K562 (cell line): ENCODE measurements at regions not wholly inside any gene's neighbourhood (a gene's known extent, or its start where the extent isn't known, plus 50 kb on each side); places are given as distances from the start of the nearest gene placed in this dataset.

Source experiments
- ARNT ChIP-seq, 2 experiments: fragments of 450-650 bp; IDR thresholded peaks; 2 replicates each; pipeline ENCODE4 v1.6.1; 2016; ENCODE audit warnings: mild to moderate bottlenecking in 1 of 2
- GABPB1 ChIP-seq: sonication (generic); formaldehyde crosslinking; IDR thresholded peaks from 2 replicates; pipeline ENCODE4 v1.8.0; 2022; ENCODE audit warnings: mild to moderate bottlenecking, missing genetic modification reagents
- HMGN3 ChIP-seq: IDR thresholded peaks from 2 replicates; pipeline ENCODE4 v1.6.1; 2011; ENCODE audit warnings: borderline replicate concordance, low read depth, mild to moderate bottlenecking, mixed read lengths, low read length; ENCODE audit not compliant: insufficient read length; ENCODE audit errors: extremely low read depth
- HNRNPLL ChIP-seq: fragments of 200-400 bp; formaldehyde crosslinking; IDR thresholded peaks from 2 replicates; pipeline ENCODE4 v1.6.1; 2017; ENCODE audit warnings: low read length, low read depth, mild to moderate bottlenecking; ENCODE audit not compliant: poor library complexity, severe bottlenecking
- PHB ChIP-seq: fragments of 250-450 bp; sonication (Bioruptor Pico); IDR thresholded peaks from 2 replicates; pipeline ENCODE4 v1.5.0; 2021
- TEAD1 ChIP-seq, 2 experiments: fragments of 450-650 bp in 1 of 2; sonication (generic) in 1 of 2; formaldehyde crosslinking; IDR thresholded peaks; 2 replicates each; pipeline versions ENCODE4 v1.4.0 to v1.8.0; 2020 to 2022; ENCODE audit warnings: mild to moderate bottlenecking in 2 of 2, missing genetic modification reagents in 1 of 2
- ZNF165 ChIP-seq: fragments of 250-450 bp; sonication (Bioruptor Pico); IDR thresholded peaks from 2 replicates; pipeline ENCODE4 v1.4.0; 2020; ENCODE audit warnings: borderline replicate concordance
- ZNF197 ChIP-seq: fragments of 200-800 bp; sonication (Bioruptor generic); IDR thresholded peaks from 2 replicates; pipeline ENCODE4 v1.6.1; 2016; ENCODE audit warnings: low read depth, missing genetic modification characterization, missing compliant biosample characterization
- ZNF212 ChIP-seq: fragments of 450-650 bp; formaldehyde crosslinking; IDR thresholded peaks from 2 replicates; pipeline ENCODE4 v1.4.0; 2020; ENCODE audit warnings: mild to moderate bottlenecking
- TF ChIP-seq, protein P1 (sequence below), 2 experiments: fragments of 450-650 bp in 1 of 2; sonication (generic) in 1 of 2; formaldehyde crosslinking in 1 of 2; IDR thresholded peaks; 2 replicates each; pipeline versions ENCODE4 v1.7.1 to v1.9.0; 2016 to 2022; ENCODE audit warnings: inconsistent platforms in 1 of 2, mild to moderate bottlenecking in 1 of 2, missing genetic modification reagents in 1 of 2
- TF ChIP-seq, protein P2 (sequence below): fragments of 450-650 bp; formaldehyde crosslinking; IDR thresholded peaks from 2 replicates; pipeline ENCODE4 v1.4.0; 2020; ENCODE audit warnings: mild to moderate bottlenecking, moderate library complexity
- TF ChIP-seq, protein P3 (sequence below), 2 experiments: fragments of 150-350 bp in 1 of 2; IDR thresholded peaks; 2 replicates each; pipeline ENCODE4 v1.6.1; 2012 to 2016; ENCODE audit warnings: low read depth in 2 of 2, low read length in 2 of 2, mild to moderate bottlenecking in 1 of 2, moderate library complexity in 1 of 2

DNA sequence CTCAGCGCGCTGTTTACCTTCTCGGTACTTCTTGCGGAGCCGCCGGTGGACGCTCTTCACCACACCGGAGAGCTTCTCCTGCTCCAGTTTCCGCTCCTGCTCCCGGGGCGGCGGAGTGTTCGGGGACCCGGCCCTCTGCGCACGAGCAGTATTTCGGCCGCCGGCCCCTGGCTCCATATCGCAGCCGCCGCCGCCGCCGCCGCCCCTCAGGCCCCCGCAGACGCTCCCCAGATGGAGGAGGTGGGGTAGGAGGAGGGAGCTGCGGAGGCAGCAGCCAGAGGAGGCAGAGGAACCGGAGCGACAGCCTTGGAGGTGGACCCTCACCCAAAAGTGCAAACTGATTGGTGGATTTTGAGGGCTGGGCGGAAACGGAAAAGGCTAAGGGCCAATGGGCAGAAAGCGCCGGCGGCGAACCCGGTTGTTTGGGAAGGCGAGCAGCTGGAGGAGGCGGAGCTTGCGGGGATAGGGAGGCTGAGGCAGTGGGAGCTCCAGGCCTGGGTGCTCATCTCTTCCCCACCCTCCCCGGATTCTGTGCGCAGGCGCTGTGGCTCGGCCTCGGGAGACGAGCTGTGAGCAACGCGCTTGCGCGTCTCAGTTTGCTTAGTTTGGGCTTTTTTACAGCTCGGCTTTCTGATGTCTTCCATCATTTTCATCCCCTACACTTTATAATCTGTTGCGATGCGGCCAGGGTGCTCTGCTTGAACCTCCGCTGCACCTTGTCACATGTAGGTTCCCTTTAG lies 146.9 kb downstream of the GPR85 start (continued):
- TF ChIP-seq GABPB1: peak; percentile 82
- peak; percentile 24 for TF ChIP-seq HMGN3
- TF ChIP-seq ZNF165 (CRISPR knock-in tag): 0 out of 2 replicates have a peak, but pooled peaks have one; percentile 37
- peak; percentile 87; the same call in 1 of the 2 replicates for TF ChIP-seq PHB (CRISPR knock-in tag)
- TF ChIP-seq ZNF197: no peak
- TF ChIP-seq, protein P1, sequence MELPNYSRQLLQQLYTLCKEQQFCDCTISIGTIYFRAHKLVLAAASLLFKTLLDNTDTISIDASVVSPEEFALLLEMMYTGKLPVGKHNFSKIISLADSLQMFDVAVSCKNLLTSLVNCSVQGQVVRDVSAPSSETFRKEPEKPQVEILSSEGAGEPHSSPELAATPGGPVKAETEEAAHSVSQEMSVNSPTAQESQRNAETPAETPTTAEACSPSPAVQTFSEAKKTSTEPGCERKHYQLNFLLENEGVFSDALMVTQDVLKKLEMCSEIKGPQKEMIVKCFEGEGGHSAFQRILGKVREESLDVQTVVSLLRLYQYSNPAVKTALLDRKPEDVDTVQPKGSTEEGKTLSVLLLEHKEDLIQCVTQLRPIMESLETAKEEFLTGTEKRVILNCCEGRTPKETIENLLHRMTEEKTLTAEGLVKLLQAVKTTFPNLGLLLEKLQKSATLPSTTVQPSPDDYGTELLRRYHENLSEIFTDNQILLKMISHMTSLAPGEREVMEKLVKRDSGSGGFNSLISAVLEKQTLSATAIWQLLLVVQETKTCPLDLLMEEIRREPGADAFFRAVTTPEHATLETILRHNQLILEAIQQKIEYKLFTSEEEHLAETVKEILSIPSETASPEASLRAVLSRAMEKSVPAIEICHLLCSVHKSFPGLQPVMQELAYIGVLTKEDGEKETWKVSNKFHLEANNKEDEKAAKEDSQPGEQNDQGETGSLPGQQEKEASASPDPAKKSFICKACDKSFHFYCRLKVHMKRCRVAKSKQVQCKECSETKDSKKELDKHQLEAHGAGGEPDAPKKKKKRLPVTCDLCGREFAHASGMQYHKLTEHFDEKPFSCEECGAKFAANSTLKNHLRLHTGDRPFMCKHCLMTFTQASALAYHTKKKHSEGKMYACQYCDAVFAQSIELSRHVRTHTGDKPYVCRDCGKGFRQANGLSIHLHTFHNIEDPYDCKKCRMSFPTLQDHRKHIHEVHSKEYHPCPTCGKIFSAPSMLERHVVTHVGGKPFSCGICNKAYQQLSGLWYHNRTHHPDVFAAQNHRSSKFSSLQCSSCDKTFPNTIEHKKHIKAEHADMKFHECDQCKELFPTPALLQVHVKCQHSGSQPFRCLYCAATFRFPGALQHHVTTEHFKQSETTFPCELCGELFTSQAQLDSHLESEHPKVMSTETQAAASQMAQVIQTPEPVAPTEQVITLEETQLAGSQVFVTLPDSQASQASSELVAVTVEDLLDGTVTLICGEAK (IDR thresholded peaks at IDR 0.05): peak; percentile 89
- TF ChIP-seq, protein P1 (CRISPR knock-in tag; IDR thresholded peaks at IDR 0.05): no peak
- 0 out of 2 replicates have a peak, but pooled peaks have one; percentile 59 for TF ChIP-seq ZNF212
- TF ChIP-seq, protein P2, sequence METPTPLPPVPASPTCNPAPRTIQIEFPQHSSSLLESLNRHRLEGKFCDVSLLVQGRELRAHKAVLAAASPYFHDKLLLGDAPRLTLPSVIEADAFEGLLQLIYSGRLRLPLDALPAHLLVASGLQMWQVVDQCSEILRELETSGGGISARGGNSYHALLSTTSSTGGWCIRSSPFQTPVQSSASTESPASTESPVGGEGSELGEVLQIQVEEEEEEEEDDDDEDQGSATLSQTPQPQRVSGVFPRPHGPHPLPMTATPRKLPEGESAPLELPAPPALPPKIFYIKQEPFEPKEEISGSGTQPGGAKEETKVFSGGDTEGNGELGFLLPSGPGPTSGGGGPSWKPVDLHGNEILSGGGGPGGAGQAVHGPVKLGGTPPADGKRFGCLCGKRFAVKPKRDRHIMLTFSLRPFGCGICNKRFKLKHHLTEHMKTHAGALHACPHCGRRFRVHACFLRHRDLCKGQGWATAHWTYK (CRISPR knock-in tag): peak; percentile 90
- peak in 1 of 2 experiments; percentile 74; a peak in 2 of 4 replicates for TF ChIP-seq TEAD1 (CRISPR knock-in tag; IDR thresholded peaks at IDR 0.05)
- peak; percentile 85 for TF ChIP-seq HNRNPLL
- TF ChIP-seq ARNT (IDR thresholded peaks at IDR 0.05): 0 out of 4 replicates have a peak, but pooled peaks of 1 of the 2 experiments have one; percentile 58
- TF ChIP-seq, protein P3, sequence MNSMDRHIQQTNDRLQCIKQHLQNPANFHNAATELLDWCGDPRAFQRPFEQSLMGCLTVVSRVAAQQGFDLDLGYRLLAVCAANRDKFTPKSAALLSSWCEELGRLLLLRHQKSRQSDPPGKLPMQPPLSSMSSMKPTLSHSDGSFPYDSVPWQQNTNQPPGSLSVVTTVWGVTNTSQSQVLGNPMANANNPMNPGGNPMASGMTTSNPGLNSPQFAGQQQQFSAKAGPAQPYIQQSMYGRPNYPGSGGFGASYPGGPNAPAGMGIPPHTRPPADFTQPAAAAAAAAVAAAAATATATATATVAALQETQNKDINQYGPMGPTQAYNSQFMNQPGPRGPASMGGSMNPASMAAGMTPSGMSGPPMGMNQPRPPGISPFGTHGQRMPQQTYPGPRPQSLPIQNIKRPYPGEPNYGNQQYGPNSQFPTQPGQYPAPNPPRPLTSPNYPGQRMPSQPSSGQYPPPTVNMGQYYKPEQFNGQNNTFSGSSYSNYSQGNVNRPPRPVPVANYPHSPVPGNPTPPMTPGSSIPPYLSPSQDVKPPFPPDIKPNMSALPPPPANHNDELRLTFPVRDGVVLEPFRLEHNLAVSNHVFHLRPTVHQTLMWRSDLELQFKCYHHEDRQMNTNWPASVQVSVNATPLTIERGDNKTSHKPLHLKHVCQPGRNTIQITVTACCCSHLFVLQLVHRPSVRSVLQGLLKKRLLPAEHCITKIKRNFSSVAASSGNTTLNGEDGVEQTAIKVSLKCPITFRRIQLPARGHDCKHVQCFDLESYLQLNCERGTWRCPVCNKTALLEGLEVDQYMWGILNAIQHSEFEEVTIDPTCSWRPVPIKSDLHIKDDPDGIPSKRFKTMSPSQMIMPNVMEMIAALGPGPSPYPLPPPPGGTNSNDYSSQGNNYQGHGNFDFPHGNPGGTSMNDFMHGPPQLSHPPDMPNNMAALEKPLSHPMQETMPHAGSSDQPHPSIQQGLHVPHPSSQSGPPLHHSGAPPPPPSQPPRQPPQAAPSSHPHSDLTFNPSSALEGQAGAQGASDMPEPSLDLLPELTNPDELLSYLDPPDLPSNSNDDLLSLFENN (IDR thresholded peaks at IDR 0.05; ENCODE audit: low read depth in 2 of 2, low read length in 2 of 2): peak in 1 of 2 experiments; percentile 55; a peak in 1 of 4 replicates
